ENCODE measurements at regions not wholly inside any gene's neighbourhood (a gene's known extent, or its start where the extent isn't known, plus 50 kb on each side); places are given as distances from the start of the nearest gene placed in this dataset.

- TF ChIP-seq EZH2 (IDR thresholded peaks at IDR 0.05; ENCODE audit: insufficient read depth, poor library complexity, severe bottlenecking) = no peak
- no peak for TF ChIP-seq EZH2phosphoT487 (IDR thresholded peaks at IDR 0.05; ENCODE audit: insufficient read depth, low read depth)
These were observed 480.8 kb upstream of the TNC start for GRCh38 chr9:115598751-115599150.
